Stimulated activated CD8-positive, alpha-beta memory T cell treated with anti-CD3 and anti-CD28 coated beads, Interleukin-2, amount 100 ng/mL, for 48 hours (primary cell): ENCODE measurements at regions not wholly inside any gene's neighbourhood (a gene's known extent, or its start where the extent isn't known, plus 50 kb on each side); places are given as distances from the start of the nearest gene placed in this dataset.

ENCODE experiments used
- DNase-seq, 2 donors: peaks; one replicate each; pipeline ENCODE4 v3.0.0-alpha.2; 2020; ENCODE audit warnings: low read depth in 2 of 2

GRCh38 chr13:66071029-66071428 lies 1159.1 kb downstream of the PCDH9 start:
- DNase-seq: no peak

GRCh38 chr13:66069570-66069969 lies 1160.6 kb downstream of the PCDH9 start:
- no peak for DNase-seq

- no peak for DNase-seq
Measured at GRCh38 chr13:66068683-66069082, 1161.5 kb downstream of the PCDH9 start.

GRCh38 chr13:66048888-66049287 lies 1181.2 kb downstream of the PCDH9 start:
- no peak for DNase-seq

- no peak for DNase-seq
Measured at GRCh38 chr13:66040506-66040905, 1189.6 kb downstream of the PCDH9 start.

- DNase-seq: no peak
Measured at GRCh38 chr13:66037096-66037495, 1193.0 kb downstream of the PCDH9 start.

- DNase-seq: no peak
Measured at GRCh38 chr13:66036636-66037035, 1193.5 kb downstream of the PCDH9 start.

- no peak for DNase-seq
Measured at GRCh38 chr13:66036024-66036614, 1194.0 kb downstream of the PCDH9 start.

- no peak for DNase-seq
Measured at GRCh38 chr13:66033924-66034323, 1196.2 kb downstream of the PCDH9 start.

- no peak for DNase-seq
Measured at GRCh38 chr13:66021846-66022245, 1208.3 kb downstream of the PCDH9 start.

GRCh38 chr13:66014771-66015170 lies 1215.4 kb downstream of the PCDH9 start:
- DNase-seq: no peak

GRCh38 chr13:66009241-66009640 lies 1220.9 kb downstream of the PCDH9 start:
- no peak for DNase-seq

- DNase-seq: no peak
Measured at GRCh38 chr13:66003558-66003957, 1226.6 kb downstream of the PCDH9 start.

- no peak for DNase-seq
Measured at GRCh38 chr13:66001140-66001539, 1229.0 kb downstream of the PCDH9 start.

GRCh38 chr13:65999411-65999810 lies 1230.7 kb downstream of the PCDH9 start:
- no peak for DNase-seq

- DNase-seq: no peak
Measured at GRCh38 chr13:65990684-65991083, 1239.5 kb downstream of the PCDH9 start.

- DNase-seq: no peak
Measured at GRCh38 chr13:65985612-65986011, 1244.5 kb downstream of the PCDH9 start.

- DNase-seq: no peak
Measured at GRCh38 chr13:65977525-65977924, 1252.6 kb downstream of the PCDH9 start.

GRCh38 chr13:65971541-65971940 lies 1258.6 kb downstream of the PCDH9 start:
- DNase-seq: no peak

GRCh38 chr13:65966991-65967451 lies 1263.1 kb downstream of the PCDH9 start:
- DNase-seq: no peak

- no peak for DNase-seq
Measured at GRCh38 chr13:65965501-65965900, 1264.6 kb downstream of the PCDH9 start.

- DNase-seq: no peak
Measured at GRCh38 chr13:65964672-65965071, 1265.5 kb downstream of the PCDH9 start.

GRCh38 chr13:65959305-65959704 lies 1270.8 kb downstream of the PCDH9 start:
- DNase-seq: no peak

GRCh38 chr13:65946387-65946786 lies 1283.7 kb downstream of the PCDH9 start:
- no peak for DNase-seq
